ENCODE measurements at regions not wholly inside any gene's neighbourhood (a gene's known extent, or its start where the extent isn't known, plus 50 kb on each side); places are given as distances from the start of the nearest gene placed in this dataset.

- Histone ChIP-seq H3K36me3 (ENCODE audit: control insufficient read depth in 3 of 3, insufficient read depth in 3 of 3, low read length in 3 of 3) (no peaks in the 10 kb centered on the region), H3K9ac (ENCODE audit: low read depth in 1 of 3, low read length in 3 of 3) (no peak overlapping the region), H3K27ac (ENCODE audit: low read depth, low read length) (no peak overlapping the region), H3K27me3 (ENCODE audit: control insufficient read depth in 3 of 3, insufficient read depth in 3 of 3, low read length in 3 of 3) (peaks cover 0 to 6% (median 0%) of the 10 kb centered on the region in 3 donors), H3K4me3 (ENCODE audit: low read length in 3 of 3) (no peak overlapping the region), H3K4me1 (ENCODE audit: control insufficient read depth in 3 of 3, insufficient read depth in 3 of 3, low read length in 3 of 3) (peaks cover 2 to 14% (median 7%) of the 10 kb centered on the region in 3 donors), H3K9me3 (ENCODE audit: control insufficient read depth in 3 of 3, low read length in 3 of 3) (no peaks in the 10 kb centered on the region)
Observed at GRCh38 chr2:6784291-6784690, 81.4 kb downstream of the CMPK2 start.

- H3K4me3 ChIP-seq (ENCODE audit: low read length in 3 of 3) = no peak overlapping the region
- H3K27ac ChIP-seq (ENCODE audit: low read depth, low read length) = no peak overlapping the region
- H3K9me3 ChIP-seq (ENCODE audit: control insufficient read depth in 3 of 3, low read length in 3 of 3) = no peaks in the 10 kb centered on the region
- H3K36me3 ChIP-seq (ENCODE audit: control insufficient read depth in 3 of 3, insufficient read depth in 3 of 3, low read length in 3 of 3) = no peaks in the 10 kb centered on the region
- H3K4me1 ChIP-seq (ENCODE audit: control insufficient read depth in 3 of 3, insufficient read depth in 3 of 3, low read length in 3 of 3) = peaks cover 2 to 14% (median 7%) of the 10 kb centered on the region in 3 donors
- peaks cover 0 to 6% (median 0%) of the 10 kb centered on the region in 3 donors for H3K27me3 ChIP-seq (ENCODE audit: control insufficient read depth in 3 of 3, insufficient read depth in 3 of 3, low read length in 3 of 3)
- no peak overlapping the region for H3K9ac ChIP-seq (ENCODE audit: low read depth in 1 of 3, low read length in 3 of 3)
Observed at GRCh38 chr2:6785493-6785892, 80.2 kb downstream of the CMPK2 start.

GRCh38 chr2:6787376-6787775, 78.3 kb downstream of the CMPK2 start:
- Histone ChIP-seq H3K4me1 (ENCODE audit: control insufficient read depth in 3 of 3, insufficient read depth in 3 of 3, low read length in 3 of 3) (no peaks in the 10 kb centered on the region), H3K27ac (ENCODE audit: low read depth, low read length) (no peak overlapping the region), H3K4me3 (ENCODE audit: low read length in 3 of 3) (no peak overlapping the region), H3K36me3 (ENCODE audit: control insufficient read depth in 3 of 3, insufficient read depth in 3 of 3, low read length in 3 of 3) (no peaks in the 10 kb centered on the region), H3K27me3 (ENCODE audit: control insufficient read depth in 3 of 3, insufficient read depth in 3 of 3, low read length in 3 of 3) (peaks cover 0 to 6% (median 0%) of the 10 kb centered on the region in 3 donors), H3K9me3 (ENCODE audit: control insufficient read depth in 3 of 3, low read length in 3 of 3) (no peaks in the 10 kb centered on the region), H3K9ac (ENCODE audit: low read depth in 1 of 3, low read length in 3 of 3) (no peak overlapping the region)

- no peak overlapping the region for H3K4me3 ChIP-seq (ENCODE audit: low read length in 3 of 3)
- H3K36me3 ChIP-seq (ENCODE audit: control insufficient read depth in 3 of 3, insufficient read depth in 3 of 3, low read length in 3 of 3) = no peaks in the 10 kb centered on the region
Observed at GRCh38 chr2:6788614-6789013, 77.1 kb downstream of the CMPK2 start.

GRCh38 chr2:6789559-6790138, 76.1 kb downstream of the CMPK2 start:
- Histone ChIP-seq H3K36me3 (ENCODE audit: control insufficient read depth in 3 of 3, insufficient read depth in 3 of 3, low read length in 3 of 3) (no peaks in the 10 kb centered on the region), H3K4me3 (ENCODE audit: low read length in 3 of 3) (no peak overlapping the region), H3K9ac (ENCODE audit: low read depth in 1 of 3, low read length in 3 of 3) (no peak overlapping the region)

More at GRCh38 chr2:6788614-6789013, 77.1 kb downstream of the CMPK2 start:
- H3K27ac ChIP-seq (ENCODE audit: low read depth, low read length) = no peak overlapping the region
- H3K9me3 ChIP-seq (ENCODE audit: control insufficient read depth in 3 of 3, low read length in 3 of 3) = no peaks in the 10 kb centered on the region
- H3K27me3 ChIP-seq (ENCODE audit: control insufficient read depth in 3 of 3, insufficient read depth in 3 of 3, low read length in 3 of 3) = peaks cover 0 to 2% (median 0%) of the 10 kb centered on the region in 3 donors
- no peak overlapping the region for H3K9ac ChIP-seq (ENCODE audit: low read depth in 1 of 3, low read length in 3 of 3)
- H3K4me1 ChIP-seq (ENCODE audit: control insufficient read depth in 3 of 3, insufficient read depth in 3 of 3, low read length in 3 of 3) = no peaks in the 10 kb centered on the region

GRCh38 chr2:6791682-6792081, 74.0 kb downstream of the CMPK2 start:
- no peak overlapping the region for H3K9ac ChIP-seq (ENCODE audit: low read depth in 1 of 3, low read length in 3 of 3)
- H3K27me3 ChIP-seq (ENCODE audit: control insufficient read depth in 3 of 3, insufficient read depth in 3 of 3, low read length in 3 of 3) = peaks cover 0 to 2% (median 0%) of the 10 kb centered on the region in 3 donors
- no peak overlapping the region for H3K27ac ChIP-seq (ENCODE audit: low read depth, low read length)
- H3K9me3 ChIP-seq (ENCODE audit: control insufficient read depth in 3 of 3, low read length in 3 of 3) = no peaks in the 10 kb centered on the region
- H3K4me3 ChIP-seq (ENCODE audit: low read length in 3 of 3) = no peak overlapping the region
- H3K36me3 ChIP-seq (ENCODE audit: control insufficient read depth in 3 of 3, insufficient read depth in 3 of 3, low read length in 3 of 3) = no peaks in the 10 kb centered on the region
- H3K4me1 ChIP-seq (ENCODE audit: control insufficient read depth in 3 of 3, insufficient read depth in 3 of 3, low read length in 3 of 3) = no peaks in the 10 kb centered on the region

More at GRCh38 chr2:6789559-6790138, 76.1 kb downstream of the CMPK2 start:
- no peak overlapping the region for H3K27ac ChIP-seq (ENCODE audit: low read depth, low read length)
- H3K27me3 ChIP-seq (ENCODE audit: control insufficient read depth in 3 of 3, insufficient read depth in 3 of 3, low read length in 3 of 3) = peaks cover 0 to 2% (median 0%) of the 10 kb centered on the region in 3 donors
- no peaks in the 10 kb centered on the region for H3K4me1 ChIP-seq (ENCODE audit: control insufficient read depth in 3 of 3, insufficient read depth in 3 of 3, low read length in 3 of 3)
- H3K9me3 ChIP-seq (ENCODE audit: control insufficient read depth in 3 of 3, low read length in 3 of 3) = no peaks in the 10 kb centered on the region

GRCh38 chr2:6792883-6793282, 72.8 kb downstream of the CMPK2 start:
- Histone ChIP-seq H3K27me3 (ENCODE audit: control insufficient read depth in 3 of 3, insufficient read depth in 3 of 3, low read length in 3 of 3) (no peaks in the 10 kb centered on the region), H3K9me3 (ENCODE audit: control insufficient read depth in 3 of 3, low read length in 3 of 3) (no peaks in the 10 kb centered on the region), H3K27ac (ENCODE audit: low read depth, low read length) (no peak overlapping the region), H3K4me1 (ENCODE audit: control insufficient read depth in 3 of 3, insufficient read depth in 3 of 3, low read length in 3 of 3) (no peaks in the 10 kb centered on the region), H3K4me3 (ENCODE audit: low read length in 3 of 3) (no peak overlapping the region), H3K9ac (ENCODE audit: low read depth in 1 of 3, low read length in 3 of 3) (no peak overlapping the region), H3K36me3 (ENCODE audit: control insufficient read depth in 3 of 3, insufficient read depth in 3 of 3, low read length in 3 of 3) (no peaks in the 10 kb centered on the region)

- Histone ChIP-seq H3K36me3 (ENCODE audit: control insufficient read depth in 3 of 3, insufficient read depth in 3 of 3, low read length in 3 of 3) (no peaks in the 10 kb centered on the region), H3K4me3 (ENCODE audit: low read length in 3 of 3) (no peak overlapping the region), H3K27me3 (ENCODE audit: control insufficient read depth in 3 of 3, insufficient read depth in 3 of 3, low read length in 3 of 3) (no peaks in the 10 kb centered on the region), H3K9me3 (ENCODE audit: control insufficient read depth in 3 of 3, low read length in 3 of 3) (no peaks in the 10 kb centered on the region), H3K9ac (ENCODE audit: low read depth in 1 of 3, low read length in 3 of 3) (no peak overlapping the region), H3K27ac (ENCODE audit: low read depth, low read length) (no peak overlapping the region), H3K4me1 (ENCODE audit: control insufficient read depth in 3 of 3, insufficient read depth in 3 of 3, low read length in 3 of 3) (no peaks in the 10 kb centered on the region)
Observed at GRCh38 chr2:6793371-6793770, 72.3 kb downstream of the CMPK2 start.

- no peaks in the 10 kb centered on the region for H3K27me3 ChIP-seq (ENCODE audit: control insufficient read depth in 3 of 3, insufficient read depth in 3 of 3, low read length in 3 of 3)
- no peaks in the 10 kb centered on the region for H3K36me3 ChIP-seq (ENCODE audit: control insufficient read depth in 3 of 3, insufficient read depth in 3 of 3, low read length in 3 of 3)
- no peaks in the 10 kb centered on the region for H3K4me1 ChIP-seq (ENCODE audit: control insufficient read depth in 3 of 3, insufficient read depth in 3 of 3, low read length in 3 of 3)
- H3K9me3 ChIP-seq (ENCODE audit: control insufficient read depth in 3 of 3, low read length in 3 of 3) = no peaks in the 10 kb centered on the region
- no peak overlapping the region for H3K9ac ChIP-seq (ENCODE audit: low read depth in 1 of 3, low read length in 3 of 3)
- no peak overlapping the region for H3K4me3 ChIP-seq (ENCODE audit: low read length in 3 of 3)
- H3K27ac ChIP-seq (ENCODE audit: low read depth, low read length) = no peak overlapping the region
Observed at GRCh38 chr2:6793913-6794312, 71.8 kb downstream of the CMPK2 start.

- Histone ChIP-seq H3K27ac (ENCODE audit: low read depth, low read length) (no peak overlapping the region), H3K27me3 (ENCODE audit: control insufficient read depth in 3 of 3, insufficient read depth in 3 of 3, low read length in 3 of 3) (no peaks in the 10 kb centered on the region), H3K9ac (ENCODE audit: low read depth in 1 of 3, low read length in 3 of 3) (no peak overlapping the region), H3K9me3 (ENCODE audit: control insufficient read depth in 3 of 3, low read length in 3 of 3) (no peaks in the 10 kb centered on the region), H3K4me1 (ENCODE audit: control insufficient read depth in 3 of 3, insufficient read depth in 3 of 3, low read length in 3 of 3) (no peaks in the 10 kb centered on the region), H3K4me3 (ENCODE audit: low read length in 3 of 3) (no peak overlapping the region), H3K36me3 (ENCODE audit: control insufficient read depth in 3 of 3, insufficient read depth in 3 of 3, low read length in 3 of 3) (no peaks in the 10 kb centered on the region)
Observed at GRCh38 chr2:6794448-6794847, 71.3 kb downstream of the CMPK2 start.

Data from skeletal muscle tissue (tissue), 3 donors.